HEK293T (cell line): ENCODE measurements at regions not wholly inside any gene's neighbourhood (a gene's known extent, or its start where the extent isn't known, plus 50 kb on each side); places are given as distances from the start of the nearest gene placed in this dataset.

Source experiments
- CTCF ChIA-PET: fragments of 350-600 bp; formaldehyde crosslinking; extraction: SDS; loops from one replicate; lab custom pipeline; 2021; ENCODE audit warnings: antibody characterized with exemption, inconsistent platforms; lab: Yijun Ruan, JAX
- POLR2A ChIA-PET: fragments of 350-600 bp; formaldehyde crosslinking; extraction: SDS; loops from one replicate; lab custom pipeline; 2020; ENCODE audit warnings: antibody characterized with exemption, inconsistent platforms; lab: Yijun Ruan, JAX
- DNase-seq: peaks from one replicate; pipeline ENCODE4 v3.0.0; 2012; ENCODE audit warnings: mixed read lengths; ENCODE audit errors: extremely low spot score
- CTBP1 ChIP-seq: fragments of 450-650 bp; IDR thresholded peaks from 2 replicates; pipeline ENCODE4 v1.6.1; 2016; ENCODE audit warnings: borderline replicate concordance
- FOXK2 ChIP-seq: fragments of 450-650 bp; IDR thresholded peaks from 2 replicates; pipeline ENCODE4 v1.6.1; 2016; ENCODE audit warnings: mild to moderate bottlenecking
- FOXM1 ChIP-seq: fragments of 450-650 bp; IDR thresholded peaks from 2 replicates; pipeline ENCODE4 v1.6.1; 2017; ENCODE audit warnings: mild to moderate bottlenecking, borderline replicate concordance
- HDGF ChIP-seq: fragments of 450-650 bp; IDR thresholded peaks from 2 replicates; pipeline ENCODE4 v1.6.1; 2017; ENCODE audit warnings: antibody characterized with exemption, borderline replicate concordance
- LEF1 ChIP-seq: fragments of 450-650 bp; IDR thresholded peaks from 2 replicates; pipeline ENCODE4 v1.6.1; 2017; ENCODE audit warnings: mild to moderate bottlenecking, borderline replicate concordance
- NFRKB ChIP-seq: fragments of 450-650 bp; IDR thresholded peaks from 2 replicates; pipeline ENCODE4 v1.6.1; 2016; ENCODE audit warnings: mild to moderate bottlenecking, moderate library complexity
- SP1 ChIP-seq: fragments of 450-650 bp; IDR thresholded peaks from 2 replicates; pipeline ENCODE4 v1.6.1; 2017
- SUZ12 ChIP-seq: fragments of 450-650 bp; IDR thresholded peaks from 2 replicates; pipeline ENCODE4 v1.6.1; 2016; ENCODE audit warnings: mild to moderate bottlenecking
- TF ChIP-seq, protein P1 (sequence below): fragments of 450-650 bp; IDR thresholded peaks from 2 replicates; pipeline ENCODE4 v1.6.1; 2016

DNA sequence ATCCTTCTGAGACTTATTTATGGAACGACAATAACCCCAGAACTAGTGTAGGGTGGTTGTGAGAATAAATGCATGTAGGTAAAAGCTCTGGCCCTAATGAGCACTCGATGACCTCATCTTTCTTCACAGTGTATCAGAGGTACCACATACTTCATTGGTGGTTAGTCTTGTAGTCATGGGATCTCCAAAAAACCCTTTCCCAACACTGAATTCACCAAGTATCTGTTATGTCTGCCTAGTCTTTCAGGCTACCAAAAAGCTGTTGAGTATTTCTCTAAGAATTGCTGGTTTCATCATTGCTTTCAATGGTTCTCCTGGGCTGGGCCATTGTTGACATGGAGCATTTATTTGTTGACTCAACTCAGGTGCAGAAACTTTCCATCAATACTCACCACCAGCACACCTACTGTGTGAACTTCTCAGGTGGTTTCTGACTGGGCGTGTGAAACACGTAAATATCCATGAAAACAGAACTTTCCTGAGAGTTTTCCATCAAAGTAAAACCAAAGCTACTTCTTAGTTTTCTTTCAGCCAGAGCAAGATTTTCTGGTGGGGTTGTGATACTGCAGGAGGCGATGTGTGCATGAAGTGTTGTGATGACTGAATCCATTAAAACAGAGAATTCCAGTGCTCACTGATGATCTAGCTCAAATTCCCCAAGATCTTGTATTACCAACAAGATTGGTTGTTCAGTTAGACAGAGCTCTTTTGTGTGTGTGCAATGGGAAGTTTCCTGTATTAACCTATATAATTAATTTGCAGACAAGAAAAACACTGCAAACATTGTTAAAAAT lies 51.4 kb upstream of the SLC35B4 start:
- TF ChIP-seq SP1 = no peak
- TF ChIP-seq NFRKB = no peak
- TF ChIP-seq HDGF = no peak
- TF ChIP-seq CTBP1 = no peak
- no peak for TF ChIP-seq FOXM1
- no peak for TF ChIP-seq SUZ12
- TF ChIP-seq LEF1 = no peak
- TF ChIP-seq, protein P1, sequence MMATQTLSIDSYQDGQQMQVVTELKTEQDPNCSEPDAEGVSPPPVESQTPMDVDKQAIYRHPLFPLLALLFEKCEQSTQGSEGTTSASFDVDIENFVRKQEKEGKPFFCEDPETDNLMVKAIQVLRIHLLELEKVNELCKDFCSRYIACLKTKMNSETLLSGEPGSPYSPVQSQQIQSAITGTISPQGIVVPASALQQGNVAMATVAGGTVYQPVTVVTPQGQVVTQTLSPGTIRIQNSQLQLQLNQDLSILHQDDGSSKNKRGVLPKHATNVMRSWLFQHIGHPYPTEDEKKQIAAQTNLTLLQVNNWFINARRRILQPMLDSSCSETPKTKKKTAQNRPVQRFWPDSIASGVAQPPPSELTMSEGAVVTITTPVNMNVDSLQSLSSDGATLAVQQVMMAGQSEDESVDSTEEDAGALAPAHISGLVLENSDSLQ = no peak
- no peak for TF ChIP-seq FOXK2
- ChIA-PET CTCF (interaction anchor here (0.7 to 1.5 kb wide), 2 partner anchors 10 to 193 kb away, joined by 3 to 6 read pairs; no protein-coding TSS in a partner anchor), POLR2A (no interaction called here)
- no peak for DNase-seq
